CD4-positive, alpha-beta T cell treated with Interleukin-10 for 1 hour (primary cell): ENCODE measurements at regions not wholly inside any gene's neighbourhood (a gene's known extent, or its start where the extent isn't known, plus 50 kb on each side); places are given as distances from the start of the nearest gene placed in this dataset.
"Not testable (repeated sequence)": the region's sequence is repeated elsewhere in the genome, so short reads cannot be mapped to it uniquely, and the experiment has no call there.

Experiments used
- DNase-seq: peaks from one replicate; pipeline ENCODE4 v3.0.0-alpha.2; 2020

DNA sequence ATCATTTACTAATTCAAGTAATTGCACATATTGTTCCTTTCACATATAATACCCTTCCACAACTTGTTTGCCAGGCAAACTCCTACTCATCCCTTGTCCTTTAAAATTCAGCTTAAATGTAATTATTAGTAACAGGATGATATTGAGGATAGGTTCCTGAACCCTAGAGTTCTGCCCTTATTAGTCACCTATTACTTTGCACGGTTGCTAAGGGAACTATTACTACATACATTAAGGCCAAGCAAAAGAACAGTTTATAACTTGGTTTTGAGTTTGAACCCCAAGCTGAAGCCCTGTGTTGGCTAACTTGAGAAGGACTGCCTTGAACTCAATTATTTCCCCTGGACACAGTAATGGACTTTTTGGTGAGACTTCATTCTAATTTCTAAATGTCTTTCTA, 529.7 kb downstream of the IGSF11 start:
- DNase-seq, result no peak

DNA sequence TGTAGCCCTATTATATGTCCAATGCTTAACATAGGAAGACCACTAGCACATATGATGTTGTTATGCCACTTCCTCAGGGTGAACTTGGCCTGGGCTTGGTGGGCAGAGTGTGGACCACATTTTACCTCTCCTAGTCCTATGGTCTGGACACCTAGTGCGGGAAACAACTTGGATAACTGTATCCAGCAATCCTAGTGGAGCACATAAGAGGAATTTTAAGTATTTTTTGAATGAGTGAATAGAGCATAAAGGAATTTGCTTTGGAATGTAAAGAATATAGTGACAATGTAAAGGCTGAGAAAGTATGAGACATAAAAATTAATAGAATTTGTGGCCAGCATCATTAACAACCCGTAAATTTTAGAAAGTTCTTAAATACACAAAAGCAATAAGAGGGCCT, 528.9 kb downstream of the IGSF11 start:
- DNase-seq, result no peak

- DNase-seq, result no peak
Measured at GRCh38 chr3:118511402-118511801, 523.2 kb downstream of the IGSF11 start.

DNA sequence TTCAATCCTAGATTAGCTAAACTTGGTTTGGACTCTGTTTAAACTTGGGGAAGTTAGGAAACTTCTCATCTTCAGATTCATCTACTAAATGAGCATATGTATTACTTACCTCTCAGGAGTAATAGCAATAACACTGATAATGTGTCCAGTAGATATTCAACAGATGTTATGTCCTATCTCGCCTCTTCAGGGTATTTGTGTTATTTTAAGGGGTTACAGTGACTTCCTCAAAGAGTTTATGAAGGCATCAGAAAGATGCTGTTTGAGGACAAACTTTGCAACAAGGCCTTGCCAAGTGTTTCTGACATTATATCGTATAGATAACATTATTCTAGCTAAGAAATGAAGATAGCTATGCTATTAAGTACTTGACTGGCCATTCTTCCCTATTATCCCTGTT, 522.3 kb downstream of the IGSF11 start:
- no peak for DNase-seq

DNA sequence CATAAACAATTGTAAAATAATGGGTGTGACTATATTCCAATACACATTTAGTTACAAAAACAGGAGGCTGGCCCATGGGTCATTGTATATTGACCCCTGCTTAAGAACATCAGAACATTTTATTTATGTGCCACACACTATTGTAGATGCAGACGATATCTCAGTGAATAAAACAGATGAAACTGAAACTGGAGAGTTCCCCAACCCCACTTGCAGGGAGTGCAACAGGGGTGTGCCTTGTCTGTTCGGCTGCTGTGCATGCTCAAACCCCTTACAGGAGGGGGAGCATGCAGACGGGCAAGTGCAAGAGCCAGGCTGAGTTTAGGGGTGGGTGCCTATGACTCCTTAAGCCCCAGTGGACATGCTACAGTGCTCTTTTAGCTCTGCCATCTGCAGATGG, 509.6 kb downstream of the IGSF11 start:
- no peak for DNase-seq

DNA sequence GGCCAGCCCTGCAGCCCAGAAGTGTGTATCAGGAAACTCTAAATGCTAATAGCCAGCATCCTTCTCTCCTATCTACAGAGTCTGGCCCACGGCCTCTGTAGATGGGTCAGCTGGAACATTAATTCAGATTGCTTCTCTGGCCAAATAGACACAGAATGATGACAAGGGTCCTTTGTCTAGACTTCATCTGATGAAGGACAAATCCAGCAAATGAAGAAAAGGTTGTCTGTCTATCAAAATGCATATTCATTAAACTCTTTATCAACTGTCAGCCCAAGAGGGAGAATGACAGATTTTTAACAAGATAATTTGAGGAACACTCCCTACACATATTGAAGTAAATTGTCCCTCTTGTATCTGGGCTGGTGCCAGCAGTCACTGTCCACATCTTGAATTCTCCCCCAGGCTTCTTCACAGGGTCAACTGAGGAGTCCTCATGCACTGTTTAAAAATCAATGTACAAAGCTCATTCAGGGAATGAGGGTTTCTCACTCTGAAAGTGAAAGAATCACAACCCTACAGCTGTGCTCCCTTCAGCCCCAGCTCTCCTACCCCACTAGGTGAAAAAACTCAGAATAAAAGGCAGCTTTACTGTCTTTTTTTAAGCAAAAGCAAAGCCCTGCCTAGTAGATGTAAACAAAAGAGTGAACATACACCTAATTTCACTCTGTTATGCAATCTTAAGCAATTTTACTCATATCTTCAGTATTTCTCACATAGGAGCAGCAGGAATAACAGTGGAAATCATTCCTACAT, 507.7 kb downstream of the IGSF11 start:
- DNase-seq, result no peak

DNA sequence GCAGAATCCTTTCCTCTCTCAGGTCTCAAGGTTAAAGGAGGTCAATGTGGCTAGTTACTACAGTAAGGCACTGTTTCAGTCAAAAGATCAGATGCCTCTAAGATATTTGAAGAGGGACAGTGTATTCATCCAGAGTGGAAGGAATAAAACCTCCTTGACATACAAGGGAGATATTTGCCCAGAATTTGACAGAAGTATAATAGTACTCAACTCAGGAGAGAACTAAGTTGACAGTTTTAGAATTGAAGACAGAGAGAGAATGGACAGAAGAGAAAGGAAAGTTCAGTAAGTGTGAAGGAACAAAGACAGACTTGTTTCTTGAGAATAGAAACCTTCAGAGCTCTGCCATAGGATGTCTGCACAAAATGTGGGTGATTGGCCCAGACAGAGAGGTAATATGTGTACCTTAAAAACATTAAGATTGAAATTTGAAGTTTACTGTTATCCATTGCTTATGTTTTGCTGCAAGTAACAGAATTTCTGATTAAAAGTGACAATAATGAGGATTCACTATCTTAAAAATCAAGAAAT, 507.1 kb downstream of the IGSF11 start:
- no peak for DNase-seq

DNA sequence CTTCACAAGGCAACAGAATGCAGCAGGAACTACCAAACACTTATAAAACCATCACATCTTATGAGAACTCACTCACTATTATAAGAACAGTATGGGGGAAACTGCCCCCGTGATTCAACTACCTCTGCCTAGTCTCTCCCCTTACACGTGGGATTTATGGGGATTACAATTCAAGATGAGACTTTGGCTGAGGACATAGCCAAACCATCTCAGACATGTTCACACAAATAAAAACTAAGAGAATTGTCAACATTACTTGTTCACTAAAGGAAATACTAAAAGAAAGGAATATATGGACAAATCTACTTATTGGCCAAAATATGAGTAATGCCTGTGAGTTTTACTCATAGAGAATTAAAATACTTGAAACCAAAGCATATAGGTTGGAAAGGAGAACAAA, 505.1 kb downstream of the IGSF11 start:
- no peak for DNase-seq

DNA sequence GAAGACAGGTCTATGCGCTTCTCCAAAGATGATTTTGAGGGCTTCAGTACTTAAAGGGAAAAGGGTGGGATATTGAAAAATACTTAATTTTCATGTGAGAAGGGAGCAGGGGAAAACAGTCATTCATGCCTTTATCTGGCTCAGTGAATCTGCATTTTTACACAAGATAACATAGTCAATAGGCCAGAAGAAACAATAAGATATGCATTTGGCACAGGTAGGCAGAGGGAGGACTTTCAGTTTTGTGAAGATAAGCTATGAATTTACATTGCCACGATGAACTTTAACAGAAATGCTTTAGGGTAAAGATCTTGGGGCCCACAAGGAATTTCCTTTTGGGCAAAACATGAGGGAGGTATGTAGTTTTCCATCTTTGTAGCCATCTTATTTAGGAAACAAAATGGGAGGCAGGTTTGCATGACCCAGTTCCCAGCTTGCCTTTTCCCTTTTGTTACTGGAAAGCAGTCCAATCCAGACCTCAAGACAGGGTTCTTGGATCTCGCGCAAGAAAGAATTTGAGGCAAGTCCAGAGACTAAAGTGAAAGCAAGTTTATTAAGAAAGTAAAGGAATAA, 504.2 kb downstream of the IGSF11 start:
- no peak for DNase-seq

GRCh38 chr3:118530927-118531356, 503.7 kb downstream of the IGSF11 start:
- not testable (repeated sequence) for DNase-seq

GRCh38 chr3:118531816-118532215, 502.8 kb downstream of the IGSF11 start:
- no peak for DNase-seq

- no peak for DNase-seq
Measured at GRCh38 chr3:118533676-118534075, 501.0 kb downstream of the IGSF11 start.

GRCh38 chr3:118534519-118534918, 500.1 kb downstream of the IGSF11 start:
- DNase-seq, result no peak

DNA sequence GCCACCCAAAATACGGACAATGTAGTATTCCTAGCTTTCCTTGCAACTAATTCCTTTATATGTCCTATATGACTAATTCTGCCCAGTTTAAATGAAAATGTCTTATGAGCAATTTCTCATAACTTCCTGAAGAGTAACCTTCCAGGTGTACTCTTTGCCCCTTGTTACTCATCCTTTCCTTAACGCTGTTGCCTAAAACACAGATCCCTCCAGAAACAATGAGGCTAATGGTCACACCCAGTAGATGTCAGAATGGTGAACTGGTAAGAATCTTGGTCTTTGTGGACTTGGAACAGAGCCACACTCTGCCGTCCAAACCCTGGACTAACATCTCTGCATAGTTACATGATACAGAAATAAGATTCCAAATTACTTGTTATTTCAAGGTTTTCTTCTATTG, 497.9 kb downstream of the IGSF11 start:
- no peak for DNase-seq

GRCh38 chr3:118537454-118537853, 497.2 kb downstream of the IGSF11 start:
- DNase-seq, result no peak

- no peak for DNase-seq
Measured at GRCh38 chr3:118538187-118538586, 496.5 kb downstream of the IGSF11 start.

DNA sequence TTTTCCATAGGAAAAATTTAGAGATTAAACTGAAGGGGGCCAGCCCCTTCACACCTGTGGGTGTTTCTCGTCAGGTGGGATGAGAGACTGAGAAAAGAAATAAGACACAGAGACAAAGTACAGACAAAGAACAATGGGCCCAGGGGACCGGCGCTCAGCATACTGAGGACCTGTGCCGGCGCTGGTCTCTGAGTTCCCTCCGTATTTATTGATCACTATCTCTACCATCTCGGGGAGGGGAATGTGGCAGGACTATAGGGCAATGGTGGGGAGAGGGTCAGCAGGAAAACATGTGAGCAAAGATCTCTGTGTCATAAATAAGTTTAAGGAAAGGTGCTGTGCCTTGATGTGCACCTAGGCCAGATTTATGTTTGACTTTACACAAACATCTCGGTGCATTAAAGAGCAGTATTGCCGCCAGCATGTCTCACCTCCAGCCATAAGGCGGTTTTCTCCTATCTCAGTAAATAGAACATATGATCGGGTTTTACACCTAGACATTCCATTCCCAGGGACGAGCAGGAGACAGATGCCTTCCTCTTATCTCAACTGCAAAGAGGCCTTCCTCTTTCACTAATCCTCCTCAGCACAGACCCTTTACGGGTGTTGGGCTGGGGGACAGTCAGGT, 494.7 kb downstream of the IGSF11 start:
- DNase-seq, result not testable (repeated sequence)

DNA sequence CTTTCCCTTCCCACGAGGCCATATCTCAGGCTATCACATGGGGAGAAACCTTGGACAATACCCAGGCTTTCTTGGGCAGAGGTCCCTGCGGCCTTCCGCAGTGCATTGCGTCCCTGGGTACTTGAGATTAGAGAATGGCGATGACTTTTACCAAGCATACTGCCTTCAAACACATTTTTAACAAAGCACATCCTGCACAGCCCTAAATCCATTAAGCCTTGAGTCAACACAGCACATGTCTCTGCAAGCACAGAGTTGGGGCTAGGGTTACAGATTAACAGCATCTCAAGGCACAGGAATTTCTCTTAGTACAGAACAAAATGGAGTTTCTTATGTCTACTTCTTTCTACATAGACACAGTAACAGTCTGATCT, 494.2 kb downstream of the IGSF11 start:
- DNase-seq, result not testable (repeated sequence)

GRCh38 chr3:118540826-118541225, 493.8 kb downstream of the IGSF11 start:
- no peak for DNase-seq

- no peak for DNase-seq
Measured at GRCh38 chr3:118541796-118542195, 492.9 kb downstream of the IGSF11 start.

DNA sequence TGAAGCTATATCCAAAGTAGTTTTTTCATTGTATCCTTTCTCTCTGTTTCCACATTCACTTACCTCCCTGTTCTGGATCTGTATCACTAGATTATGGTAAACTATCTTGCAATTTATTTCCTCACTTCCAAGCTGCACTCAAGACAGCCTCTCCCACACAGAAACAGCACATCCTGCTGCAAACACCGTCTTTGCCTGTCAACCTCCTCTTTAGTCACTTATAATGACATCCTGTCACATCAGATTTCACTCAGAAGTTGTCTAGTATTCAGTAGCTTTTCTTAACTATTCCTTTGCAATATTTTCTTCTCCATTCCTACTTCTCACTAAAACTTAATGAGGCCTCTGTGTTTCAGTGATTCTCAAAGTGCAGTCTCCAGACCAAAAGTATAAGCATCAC, 490.8 kb downstream of the IGSF11 start:
- no peak for DNase-seq

GRCh38 chr3:118544458-118544857, 490.2 kb downstream of the IGSF11 start:
- no peak for DNase-seq

DNA sequence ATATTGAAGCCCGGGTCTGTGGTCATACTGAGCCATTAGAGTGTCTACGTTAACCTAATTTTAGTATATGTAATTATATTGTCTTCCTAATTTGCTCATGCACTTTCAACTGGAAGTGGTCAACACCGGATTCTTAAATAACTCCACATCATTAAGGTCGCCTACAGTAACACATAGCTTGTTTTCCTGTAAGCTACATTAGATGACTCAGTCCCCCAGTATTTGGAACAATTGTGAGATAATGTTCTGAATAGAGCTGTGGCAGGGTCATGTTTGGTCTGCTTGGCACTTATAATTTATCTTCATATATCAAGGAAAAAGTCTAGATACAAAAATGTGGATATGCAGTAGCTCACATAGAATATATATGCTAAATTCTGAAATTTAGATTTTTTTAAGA, 486.2 kb downstream of the IGSF11 start:
- DNase-seq, result no peak

DNA sequence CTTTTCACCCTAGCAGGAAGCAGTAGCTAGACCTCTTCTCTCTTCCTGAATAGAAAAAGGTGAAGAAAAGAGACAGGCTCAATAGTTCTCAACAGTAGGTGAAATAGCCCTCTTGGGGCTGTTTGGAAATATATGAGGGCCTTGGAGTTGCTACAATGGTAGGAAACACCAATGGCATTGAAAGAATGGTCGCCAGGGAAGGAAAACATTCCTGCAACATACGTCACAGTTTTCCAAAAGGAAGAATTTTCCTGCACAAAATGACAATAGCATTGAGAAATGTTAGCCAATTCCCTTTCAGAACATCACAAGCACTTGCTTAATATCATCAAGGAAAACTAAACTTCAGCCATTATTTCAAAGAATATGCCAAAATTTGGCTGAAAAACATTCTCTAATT, 484.5 kb downstream of the IGSF11 start:
- no peak for DNase-seq
